Esophagus muscularis mucosa (tissue), 3 donors: ENCODE measurements at regions not wholly inside any gene's neighbourhood (a gene's known extent, or its start where the extent isn't known, plus 50 kb on each side); places are given as distances from the start of the nearest gene placed in this dataset.

Source experiments
- POLR2A ChIP-seq: fragments of 450-650 bp; IDR thresholded peaks from one replicate; pipeline ENCODE4 v1.6.1; 2017; ENCODE audit warnings: antibody characterized with exemption, moderate library complexity, mild to moderate bottlenecking, low read depth
- POLR2AphosphoS5 ChIP-seq, 2 donors: sonication (generic); formaldehyde crosslinking; IDR thresholded peaks; one replicate each; pipeline ENCODE4 v1.6.1; 2017; ENCODE audit warnings: antibody characterized with exemption in 2 of 2
- TF ChIP-seq, protein P1 (sequence below), 3 experiments: fragments of 200-600 bp in 2 of 3; fragments of 450-650 bp in 1 of 3; sonication (generic) in 2 of 3; IDR thresholded peaks; one replicate each; pipeline ENCODE4 v1.5.1; 2017 to 2019; ENCODE audit warnings: antibody characterized with exemption in 3 of 3, mild to moderate bottlenecking in 2 of 3, moderate library complexity in 1 of 3

DNA sequence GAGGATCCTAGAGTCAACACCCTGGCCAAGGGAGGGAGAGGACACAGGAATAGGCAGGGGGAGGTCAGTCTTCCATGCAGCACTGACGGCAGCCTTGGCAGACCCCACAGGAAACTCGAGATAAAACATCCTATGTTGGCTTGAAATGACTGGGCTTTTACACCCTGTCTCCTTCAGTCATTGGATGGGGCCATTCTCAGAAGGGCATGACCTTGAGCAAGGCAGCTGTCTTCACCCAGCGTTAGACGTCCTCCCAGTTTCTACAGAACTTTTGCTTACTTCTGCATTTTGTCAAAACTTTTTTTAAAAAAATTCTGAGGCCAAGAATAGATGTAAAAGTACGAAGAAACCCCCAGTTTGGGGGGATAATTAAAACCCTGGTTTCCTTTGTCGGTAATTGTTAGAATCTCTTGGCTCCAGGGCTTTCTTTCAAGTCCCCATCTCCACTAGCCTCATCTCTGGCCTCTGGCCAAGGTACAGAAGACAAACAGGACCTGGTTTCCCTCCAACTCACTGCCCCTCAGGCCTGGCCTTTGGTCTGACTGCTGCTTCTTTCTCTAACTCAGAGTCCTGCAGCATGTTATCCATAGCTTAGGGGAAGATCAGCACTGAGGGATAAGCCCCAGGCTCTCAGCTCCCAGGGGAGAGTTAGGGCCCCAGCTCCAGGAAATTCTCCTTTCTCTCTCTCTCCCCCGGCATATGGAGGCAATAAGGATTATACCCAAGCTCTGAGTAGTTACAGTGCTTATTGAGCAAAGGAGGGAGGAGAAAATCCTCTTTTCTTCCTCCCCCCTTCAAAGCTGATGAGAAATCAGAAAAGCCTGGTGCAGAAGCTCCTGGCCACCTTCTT is 51.6 kb upstream of the KCND3 start:
- TF ChIP-seq, protein P1, sequence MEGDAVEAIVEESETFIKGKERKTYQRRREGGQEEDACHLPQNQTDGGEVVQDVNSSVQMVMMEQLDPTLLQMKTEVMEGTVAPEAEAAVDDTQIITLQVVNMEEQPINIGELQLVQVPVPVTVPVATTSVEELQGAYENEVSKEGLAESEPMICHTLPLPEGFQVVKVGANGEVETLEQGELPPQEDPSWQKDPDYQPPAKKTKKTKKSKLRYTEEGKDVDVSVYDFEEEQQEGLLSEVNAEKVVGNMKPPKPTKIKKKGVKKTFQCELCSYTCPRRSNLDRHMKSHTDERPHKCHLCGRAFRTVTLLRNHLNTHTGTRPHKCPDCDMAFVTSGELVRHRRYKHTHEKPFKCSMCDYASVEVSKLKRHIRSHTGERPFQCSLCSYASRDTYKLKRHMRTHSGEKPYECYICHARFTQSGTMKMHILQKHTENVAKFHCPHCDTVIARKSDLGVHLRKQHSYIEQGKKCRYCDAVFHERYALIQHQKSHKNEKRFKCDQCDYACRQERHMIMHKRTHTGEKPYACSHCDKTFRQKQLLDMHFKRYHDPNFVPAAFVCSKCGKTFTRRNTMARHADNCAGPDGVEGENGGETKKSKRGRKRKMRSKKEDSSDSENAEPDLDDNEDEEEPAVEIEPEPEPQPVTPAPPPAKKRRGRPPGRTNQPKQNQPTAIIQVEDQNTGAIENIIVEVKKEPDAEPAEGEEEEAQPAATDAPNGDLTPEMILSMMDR (IDR thresholded peaks at IDR 0.05), result no peak
- TF ChIP-seq POLR2A (no peak), POLR2AphosphoS5 (IDR thresholded peaks at IDR 0.05) (no peak)
